ENCODE measurements at regions not wholly inside any gene's neighbourhood (a gene's known extent, or its start where the extent isn't known, plus 50 kb on each side); places are given as distances from the start of the nearest gene placed in this dataset.

- TF ChIP-seq, protein P1, sequence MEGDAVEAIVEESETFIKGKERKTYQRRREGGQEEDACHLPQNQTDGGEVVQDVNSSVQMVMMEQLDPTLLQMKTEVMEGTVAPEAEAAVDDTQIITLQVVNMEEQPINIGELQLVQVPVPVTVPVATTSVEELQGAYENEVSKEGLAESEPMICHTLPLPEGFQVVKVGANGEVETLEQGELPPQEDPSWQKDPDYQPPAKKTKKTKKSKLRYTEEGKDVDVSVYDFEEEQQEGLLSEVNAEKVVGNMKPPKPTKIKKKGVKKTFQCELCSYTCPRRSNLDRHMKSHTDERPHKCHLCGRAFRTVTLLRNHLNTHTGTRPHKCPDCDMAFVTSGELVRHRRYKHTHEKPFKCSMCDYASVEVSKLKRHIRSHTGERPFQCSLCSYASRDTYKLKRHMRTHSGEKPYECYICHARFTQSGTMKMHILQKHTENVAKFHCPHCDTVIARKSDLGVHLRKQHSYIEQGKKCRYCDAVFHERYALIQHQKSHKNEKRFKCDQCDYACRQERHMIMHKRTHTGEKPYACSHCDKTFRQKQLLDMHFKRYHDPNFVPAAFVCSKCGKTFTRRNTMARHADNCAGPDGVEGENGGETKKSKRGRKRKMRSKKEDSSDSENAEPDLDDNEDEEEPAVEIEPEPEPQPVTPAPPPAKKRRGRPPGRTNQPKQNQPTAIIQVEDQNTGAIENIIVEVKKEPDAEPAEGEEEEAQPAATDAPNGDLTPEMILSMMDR (IDR thresholded peaks at IDR 0.05): no peak
- no peak for TF ChIP-seq TCF7L2 (IDR thresholded peaks at IDR 0.05; ENCODE audit: low read depth, low read length)
- TF ChIP-seq, protein P2, sequence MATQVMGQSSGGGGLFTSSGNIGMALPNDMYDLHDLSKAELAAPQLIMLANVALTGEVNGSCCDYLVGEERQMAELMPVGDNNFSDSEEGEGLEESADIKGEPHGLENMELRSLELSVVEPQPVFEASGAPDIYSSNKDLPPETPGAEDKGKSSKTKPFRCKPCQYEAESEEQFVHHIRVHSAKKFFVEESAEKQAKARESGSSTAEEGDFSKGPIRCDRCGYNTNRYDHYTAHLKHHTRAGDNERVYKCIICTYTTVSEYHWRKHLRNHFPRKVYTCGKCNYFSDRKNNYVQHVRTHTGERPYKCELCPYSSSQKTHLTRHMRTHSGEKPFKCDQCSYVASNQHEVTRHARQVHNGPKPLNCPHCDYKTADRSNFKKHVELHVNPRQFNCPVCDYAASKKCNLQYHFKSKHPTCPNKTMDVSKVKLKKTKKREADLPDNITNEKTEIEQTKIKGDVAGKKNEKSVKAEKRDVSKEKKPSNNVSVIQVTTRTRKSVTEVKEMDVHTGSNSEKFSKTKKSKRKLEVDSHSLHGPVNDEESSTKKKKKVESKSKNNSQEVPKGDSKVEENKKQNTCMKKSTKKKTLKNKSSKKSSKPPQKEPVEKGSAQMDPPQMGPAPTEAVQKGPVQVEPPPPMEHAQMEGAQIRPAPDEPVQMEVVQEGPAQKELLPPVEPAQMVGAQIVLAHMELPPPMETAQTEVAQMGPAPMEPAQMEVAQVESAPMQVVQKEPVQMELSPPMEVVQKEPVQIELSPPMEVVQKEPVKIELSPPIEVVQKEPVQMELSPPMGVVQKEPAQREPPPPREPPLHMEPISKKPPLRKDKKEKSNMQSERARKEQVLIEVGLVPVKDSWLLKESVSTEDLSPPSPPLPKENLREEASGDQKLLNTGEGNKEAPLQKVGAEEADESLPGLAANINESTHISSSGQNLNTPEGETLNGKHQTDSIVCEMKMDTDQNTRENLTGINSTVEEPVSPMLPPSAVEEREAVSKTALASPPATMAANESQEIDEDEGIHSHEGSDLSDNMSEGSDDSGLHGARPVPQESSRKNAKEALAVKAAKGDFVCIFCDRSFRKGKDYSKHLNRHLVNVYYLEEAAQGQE (IDR thresholded peaks at IDR 0.05; ENCODE audit: insufficient read depth in 1 of 2, low read depth in 2 of 2, low read length in 1 of 2): no peak
- no peak for TF ChIP-seq SIN3A (IDR thresholded peaks at IDR 0.05; ENCODE audit: borderline replicate concordance, insufficient read depth, low read depth, low read length)
Observed at GRCh38 chr18:28626756-28627155, 449.8 kb upstream of the CDH2 start.

Data from Panc1 (cell line).